Mucosa of descending colon (tissue), 3 donors: ENCODE measurements at regions not wholly inside any gene's neighbourhood (a gene's known extent, or its start where the extent isn't known, plus 50 kb on each side); places are given as distances from the start of the nearest gene placed in this dataset.

Source experiments
- ATAC-seq: fragments of 200-7000 bp; cut with Tn5 transposase; one replicate; pipeline ENCODE4 v1.9.1; 2020; ENCODE audit warnings: mild to moderate bottlenecking, moderate library complexity
- DNase-seq, 3 donors: peaks; one replicate each; pipeline ENCODE4 v3.0.0-alpha.2; 2020
- H3K36me3 ChIP-seq: fragments of 200-600 bp; one replicate; pipeline ENCODE4 v1.8.0; 2021; ENCODE audit warnings: low read depth, mild to moderate bottlenecking
- H3K4me1 ChIP-seq: fragments of 200-600 bp; one replicate; pipeline ENCODE4 v1.8.0; 2021; ENCODE audit warnings: low read depth, mild to moderate bottlenecking
- H3K4me3 ChIP-seq: fragments of 200-600 bp; one replicate; pipeline ENCODE4 v1.8.0; 2021; ENCODE audit warnings: mild to moderate bottlenecking
- H3K9me3 ChIP-seq: fragments of 200-600 bp; one replicate; pipeline ENCODE4 v1.8.0; 2021; ENCODE audit warnings: mild to moderate bottlenecking
- intact Hi-C, 2 donors: fragments of 100-400 bp; cut with DNase I in 1 of 2; cut with micrococcal nuclease in 1 of 2; formaldehyde crosslinking; loops; one replicate each; pipeline versions ENCODE4 v1.11.0 to v1.11.1; 2022; cut with DNase I, micrococcal nuclease
- TF ChIP-seq, protein P1 (sequence below): fragments of 200-600 bp; IDR thresholded peaks from one replicate; pipeline ENCODE4 v1.8.0; 2022; ENCODE audit warnings: antibody characterized with exemption, mild to moderate bottlenecking
- donor health status: DM: no; HTN: no; CAD: no; lungs with moderate emphysema.
- donor health status: DM: no; HTN: no; CAD: no.
- donor health status: DM: no; HTN: yes; CAD: no.

DNA sequence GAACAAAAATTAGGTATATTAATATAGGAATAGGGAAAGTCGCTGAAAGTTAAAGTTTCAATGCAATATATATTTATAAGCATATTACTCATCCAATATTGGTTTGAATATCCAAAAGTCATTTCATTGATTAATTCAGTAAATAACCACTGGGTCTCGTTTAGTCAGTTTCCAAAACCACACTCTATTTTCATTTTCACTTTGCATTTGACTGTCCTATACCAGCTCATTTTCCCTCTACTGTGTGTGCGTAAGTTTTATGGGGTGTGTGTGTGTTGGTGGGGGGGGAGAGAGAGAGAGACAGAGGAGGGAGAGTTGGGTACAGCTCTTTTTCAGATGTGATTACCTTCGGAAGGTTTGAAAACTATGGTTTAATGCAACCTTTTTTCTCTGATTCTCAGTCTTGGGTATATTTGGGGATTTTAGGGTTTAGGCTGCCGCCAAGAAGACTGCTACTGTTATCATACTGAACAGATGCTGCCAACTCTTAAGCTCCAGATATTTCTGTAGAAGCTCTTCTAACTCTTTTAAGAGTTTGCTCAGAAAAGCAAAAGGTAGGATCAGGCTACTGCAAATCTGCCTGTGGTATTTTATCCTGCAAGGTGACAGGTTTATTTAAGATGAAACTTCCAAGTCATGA lies 1427.4 kb downstream of the PCDH7 start:
- Histone ChIP-seq H3K36me3 (no peaks in the 10 kb centered on the region), H3K4me1 (no peaks in the 10 kb centered on the region), H3K4me3 (no peak overlapping the region), H3K9me3 (no peaks in the 10 kb centered on the region)
- intact Hi-C loops = no loop called here
- ATAC-seq (no peak), DNase-seq (no peak)
- TF ChIP-seq, protein P1, sequence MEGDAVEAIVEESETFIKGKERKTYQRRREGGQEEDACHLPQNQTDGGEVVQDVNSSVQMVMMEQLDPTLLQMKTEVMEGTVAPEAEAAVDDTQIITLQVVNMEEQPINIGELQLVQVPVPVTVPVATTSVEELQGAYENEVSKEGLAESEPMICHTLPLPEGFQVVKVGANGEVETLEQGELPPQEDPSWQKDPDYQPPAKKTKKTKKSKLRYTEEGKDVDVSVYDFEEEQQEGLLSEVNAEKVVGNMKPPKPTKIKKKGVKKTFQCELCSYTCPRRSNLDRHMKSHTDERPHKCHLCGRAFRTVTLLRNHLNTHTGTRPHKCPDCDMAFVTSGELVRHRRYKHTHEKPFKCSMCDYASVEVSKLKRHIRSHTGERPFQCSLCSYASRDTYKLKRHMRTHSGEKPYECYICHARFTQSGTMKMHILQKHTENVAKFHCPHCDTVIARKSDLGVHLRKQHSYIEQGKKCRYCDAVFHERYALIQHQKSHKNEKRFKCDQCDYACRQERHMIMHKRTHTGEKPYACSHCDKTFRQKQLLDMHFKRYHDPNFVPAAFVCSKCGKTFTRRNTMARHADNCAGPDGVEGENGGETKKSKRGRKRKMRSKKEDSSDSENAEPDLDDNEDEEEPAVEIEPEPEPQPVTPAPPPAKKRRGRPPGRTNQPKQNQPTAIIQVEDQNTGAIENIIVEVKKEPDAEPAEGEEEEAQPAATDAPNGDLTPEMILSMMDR = no peak

DNA sequence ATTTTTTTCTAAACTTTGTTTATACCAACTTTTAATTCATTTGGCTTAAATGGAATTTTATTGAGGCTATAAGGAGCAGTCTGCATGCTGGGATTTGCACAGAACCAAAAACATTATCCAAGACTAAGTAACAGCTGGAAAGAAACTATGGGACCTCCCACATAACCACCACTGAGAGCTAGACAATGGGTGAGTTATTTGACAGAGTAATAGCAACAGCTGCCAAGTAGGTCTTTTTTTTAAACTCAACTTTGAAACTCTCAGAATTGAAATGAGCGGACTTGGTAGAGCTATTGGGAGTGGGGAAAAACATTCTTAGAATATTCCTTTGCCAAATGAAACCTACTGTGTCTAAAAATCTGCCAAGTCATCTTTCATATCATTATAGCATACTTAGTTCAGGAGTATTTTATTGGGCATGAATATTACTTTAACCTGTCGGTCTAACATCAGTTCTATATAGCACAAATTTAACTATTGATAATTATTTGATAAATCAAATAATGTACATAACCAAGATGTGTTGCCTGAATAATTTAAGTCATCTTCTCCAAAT lies 1428.0 kb downstream of the PCDH7 start:
- DNase-seq (no peak), ATAC-seq (no peak)
- Histone ChIP-seq H3K9me3 (no peaks in the 10 kb centered on the region), H3K4me1 (no peaks in the 10 kb centered on the region), H3K4me3 (no peak overlapping the region), H3K36me3 (no peaks in the 10 kb centered on the region)
- intact Hi-C loops = no loop called here
- TF ChIP-seq, protein P1 = no peak

DNA sequence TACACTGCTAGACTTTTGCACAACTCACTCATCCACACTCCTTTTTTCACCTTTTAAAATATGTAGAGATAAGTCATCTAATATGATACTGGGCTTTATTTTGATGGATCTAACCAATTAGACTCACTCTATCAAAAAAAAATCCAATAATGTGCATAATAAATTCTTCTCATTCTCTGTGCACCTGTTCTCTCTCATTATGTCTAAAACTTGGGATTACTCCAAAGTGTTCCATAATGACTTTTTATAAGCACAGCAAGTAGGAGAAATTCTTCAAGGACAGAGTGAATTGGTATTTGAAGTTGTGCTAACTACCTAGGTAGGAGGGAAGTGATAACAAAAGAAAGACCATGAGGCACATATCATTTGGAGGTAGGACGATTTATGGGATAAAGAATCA lies 1438.8 kb downstream of the PCDH7 start:
- no peak for ATAC-seq
- intact Hi-C loops = no loop called here

DNA sequence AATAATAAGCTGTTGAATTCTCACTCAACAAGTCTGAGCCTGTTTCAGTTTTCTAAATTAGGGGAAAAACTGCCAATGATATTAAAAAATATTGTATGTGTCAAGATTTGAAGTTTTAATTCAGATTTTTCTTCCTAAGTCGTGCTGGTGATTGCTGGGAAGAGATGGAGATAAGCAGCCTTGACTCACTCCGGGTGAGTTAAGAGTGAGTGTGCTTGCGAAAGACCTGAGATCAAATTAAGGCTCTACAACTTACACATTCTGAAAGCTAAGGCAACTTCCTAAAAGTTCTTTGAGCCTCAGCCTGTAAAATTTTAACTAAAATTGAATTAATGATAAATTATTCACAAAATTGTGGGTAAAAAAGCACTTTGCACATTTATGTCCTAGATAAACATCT lies 1441.2 kb downstream of the PCDH7 start:
- no peaks in the 10 kb centered on the region for H3K9me3 ChIP-seq
- no peaks in the 10 kb centered on the region for H3K36me3 ChIP-seq
- DNase-seq = no peak
- no peak for ATAC-seq
- intact Hi-C loops = no loop called here
- no peaks in the 10 kb centered on the region for H3K4me1 ChIP-seq
- TF ChIP-seq, protein P1 = no peak
- no peak overlapping the region for H3K4me3 ChIP-seq

More for the DNA sequence above, 1438.8 kb downstream of the PCDH7 start:
- no peaks in the 10 kb centered on the region for H3K9me3 ChIP-seq
- H3K4me1 ChIP-seq = no peaks in the 10 kb centered on the region
- DNase-seq = no peak
- no peak overlapping the region for H3K4me3 ChIP-seq
- TF ChIP-seq, protein P1 = no peak
- H3K36me3 ChIP-seq = no peaks in the 10 kb centered on the region

DNA sequence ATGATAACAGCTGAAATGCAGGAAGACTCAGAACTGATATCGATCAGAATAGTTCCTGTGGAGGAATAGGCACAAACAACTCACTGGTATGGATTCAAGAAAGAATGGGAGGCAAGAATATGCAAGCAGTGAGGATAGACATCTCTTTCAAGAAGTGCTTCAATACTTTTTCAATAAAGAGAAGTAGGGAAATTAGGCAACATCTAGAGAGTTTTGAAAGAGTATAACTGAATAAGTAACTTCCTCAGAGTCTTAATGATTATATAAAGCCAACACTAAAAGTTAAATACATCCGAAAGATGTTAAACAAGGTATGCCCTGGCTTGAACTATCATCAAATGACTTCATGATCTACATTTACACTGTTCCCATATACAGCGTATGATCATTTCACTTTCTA lies 1443.0 kb downstream of the PCDH7 start:
- DNase-seq = no peak
- H3K9me3 ChIP-seq = no peaks in the 10 kb centered on the region
- ATAC-seq = no peak
- H3K4me3 ChIP-seq = no peak overlapping the region
- intact Hi-C loops = no loop called here
- H3K4me1 ChIP-seq = no peaks in the 10 kb centered on the region
- TF ChIP-seq, protein P1 = no peak
- H3K36me3 ChIP-seq = no peaks in the 10 kb centered on the region
